Urothelium cell line (cell line): ENCODE measurements at regions not wholly inside any gene's neighbourhood (a gene's known extent, or its start where the extent isn't known, plus 50 kb on each side); places are given as distances from the start of the nearest gene placed in this dataset.
"Not testable (repeated sequence)": the region's sequence is repeated elsewhere in the genome, so short reads cannot be mapped to it uniquely, and the experiment has no call there.

Experiments
- DNase-seq: peaks from one replicate; pipeline ENCODE4 v3.0.0; 2011; ENCODE audit warnings: low spot score, mixed read lengths
- FAIRE-seq: peaks from 2 replicates; lab custom pipeline; 2011; peaks lifted over from hg19 to GRCh38; lab: Jason Lieb, UNC

GRCh38 chr13:63291701-63292100, 1876.1 kb upstream of the PCDH20 start:
- DNase-seq, result no peak
- FAIRE-seq, result no peak

- DNase-seq, result no peak
- FAIRE-seq, result no peak
Measured at GRCh38 chr13:63288576-63288975, 1872.9 kb upstream of the PCDH20 start.

- DNase-seq (no peak), FAIRE-seq (no peak)
Measured at GRCh38 chr13:63287926-63288325, 1872.3 kb upstream of the PCDH20 start.

- no peak for FAIRE-seq
Measured at GRCh38 chr13:63285426-63285825, 1869.8 kb upstream of the PCDH20 start.

GRCh38 chr13:63279136-63279535, 1863.5 kb upstream of the PCDH20 start:
- FAIRE-seq (no peak), DNase-seq (no peak)

More at GRCh38 chr13:63285426-63285825, 1869.8 kb upstream of the PCDH20 start:
- no peak for DNase-seq

- DNase-seq (no peak), FAIRE-seq (no peak)
Measured at GRCh38 chr13:63274772-63275171, 1859.1 kb upstream of the PCDH20 start.

- no peak for DNase-seq
- FAIRE-seq, result no peak
Measured at GRCh38 chr13:63249411-63250187, 1834.0 kb upstream of the PCDH20 start.

- DNase-seq, FAIRE-seq: not testable (repeated sequence)
Measured at GRCh38 chr13:63236667-63237396, 1821.2 kb upstream of the PCDH20 start.

- not testable (repeated sequence) for FAIRE-seq, DNase-seq
Measured at GRCh38 chr13:63218596-63218995, 1802.9 kb upstream of the PCDH20 start.

- DNase-seq (no peak), FAIRE-seq (no peak)
Measured at GRCh38 chr13:63209330-63210017, 1793.8 kb upstream of the PCDH20 start.

GRCh38 chr13:63208826-63209225, 1793.2 kb upstream of the PCDH20 start:
- no peak for FAIRE-seq
- no peak for DNase-seq

- FAIRE-seq, result no peak
Measured at GRCh38 chr13:63206461-63206860, 1790.8 kb upstream of the PCDH20 start.

GRCh38 chr13:63201493-63201892, 1785.8 kb upstream of the PCDH20 start:
- DNase-seq (no peak), FAIRE-seq (no peak)

More at GRCh38 chr13:63206461-63206860, 1790.8 kb upstream of the PCDH20 start:
- DNase-seq, result no peak

- FAIRE-seq, result no peak
Measured at GRCh38 chr13:63199508-63199907, 1783.9 kb upstream of the PCDH20 start.

GRCh38 chr13:63198071-63198470, 1782.4 kb upstream of the PCDH20 start:
- no peak for FAIRE-seq
- DNase-seq, result no peak

More at GRCh38 chr13:63199508-63199907, 1783.9 kb upstream of the PCDH20 start:
- no peak for DNase-seq

- FAIRE-seq, result no peak
- DNase-seq, result no peak
Measured at GRCh38 chr13:63195726-63196125, 1780.1 kb upstream of the PCDH20 start.

- DNase-seq, result peak; percentile 33
- FAIRE-seq, result no peak
Measured at GRCh38 chr13:63190742-63191141, 1775.1 kb upstream of the PCDH20 start.

GRCh38 chr13:63190219-63190618, 1774.6 kb upstream of the PCDH20 start:
- DNase-seq (no peak), FAIRE-seq (no peak)

GRCh38 chr13:63189712-63190111, 1774.1 kb upstream of the PCDH20 start:
- FAIRE-seq (no peak), DNase-seq (no peak)

- peak; percentile 61 for DNase-seq
- FAIRE-seq, result no peak
Measured at GRCh38 chr13:63184693-63185092, 1769.0 kb upstream of the PCDH20 start.

GRCh38 chr13:63175536-63175935, 1759.9 kb upstream of the PCDH20 start:
- no peak for FAIRE-seq
- DNase-seq, result no peak
